Lower leg skin (tissue), 3 donors: ENCODE measurements at regions not wholly inside any gene's neighbourhood (a gene's known extent, or its start where the extent isn't known, plus 50 kb on each side); places are given as distances from the start of the nearest gene placed in this dataset.

Experiments used
- POLR2A ChIP-seq, 2 donors: fragments of 450-650 bp; IDR thresholded peaks; one replicate each; pipeline ENCODE4 v1.6.1; 2016 to 2017; ENCODE audit warnings: antibody characterized with exemption in 2 of 2, mild to moderate bottlenecking in 1 of 2, moderate library complexity in 1 of 2
- TF ChIP-seq, protein P1 (sequence below), 3 donors: fragments of 450-650 bp; IDR thresholded peaks; one replicate each; pipeline ENCODE4 v1.5.1; 2016; ENCODE audit warnings: antibody characterized with exemption in 3 of 3, mild to moderate bottlenecking in 3 of 3, moderate library complexity in 2 of 3

GRCh38 chr13:33992881-33993336, 175.0 kb downstream of the RFC3 start:
- TF ChIP-seq, protein P1, sequence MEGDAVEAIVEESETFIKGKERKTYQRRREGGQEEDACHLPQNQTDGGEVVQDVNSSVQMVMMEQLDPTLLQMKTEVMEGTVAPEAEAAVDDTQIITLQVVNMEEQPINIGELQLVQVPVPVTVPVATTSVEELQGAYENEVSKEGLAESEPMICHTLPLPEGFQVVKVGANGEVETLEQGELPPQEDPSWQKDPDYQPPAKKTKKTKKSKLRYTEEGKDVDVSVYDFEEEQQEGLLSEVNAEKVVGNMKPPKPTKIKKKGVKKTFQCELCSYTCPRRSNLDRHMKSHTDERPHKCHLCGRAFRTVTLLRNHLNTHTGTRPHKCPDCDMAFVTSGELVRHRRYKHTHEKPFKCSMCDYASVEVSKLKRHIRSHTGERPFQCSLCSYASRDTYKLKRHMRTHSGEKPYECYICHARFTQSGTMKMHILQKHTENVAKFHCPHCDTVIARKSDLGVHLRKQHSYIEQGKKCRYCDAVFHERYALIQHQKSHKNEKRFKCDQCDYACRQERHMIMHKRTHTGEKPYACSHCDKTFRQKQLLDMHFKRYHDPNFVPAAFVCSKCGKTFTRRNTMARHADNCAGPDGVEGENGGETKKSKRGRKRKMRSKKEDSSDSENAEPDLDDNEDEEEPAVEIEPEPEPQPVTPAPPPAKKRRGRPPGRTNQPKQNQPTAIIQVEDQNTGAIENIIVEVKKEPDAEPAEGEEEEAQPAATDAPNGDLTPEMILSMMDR (IDR thresholded peaks at IDR 0.05): no peak
- TF ChIP-seq POLR2A (IDR thresholded peaks at IDR 0.05): no peak
